ENCODE measurements at regions not wholly inside any gene's neighbourhood (a gene's known extent, or its start where the extent isn't known, plus 50 kb on each side); places are given as distances from the start of the nearest gene placed in this dataset.

DNA sequence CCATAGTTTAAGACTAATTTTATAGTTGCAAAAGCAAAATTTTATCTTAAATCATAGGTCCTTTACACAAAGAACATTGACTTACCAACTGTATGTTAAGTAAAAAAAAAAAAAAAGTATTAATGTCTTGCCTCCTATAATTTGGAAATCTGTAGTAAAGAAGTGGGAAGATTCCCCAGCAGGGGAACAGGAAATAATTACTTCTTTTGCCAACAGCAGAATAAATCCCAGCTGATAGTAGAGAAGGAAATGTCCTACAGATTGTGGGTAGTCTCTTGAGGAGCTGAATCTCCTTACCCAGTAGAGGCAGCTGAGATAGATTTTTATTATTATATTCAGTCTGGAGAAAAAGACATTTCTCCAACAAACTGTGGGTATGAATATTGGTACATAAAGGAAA, 193.7 kb downstream of the SLC6A15 start:
- TF ChIP-seq, protein P1, sequence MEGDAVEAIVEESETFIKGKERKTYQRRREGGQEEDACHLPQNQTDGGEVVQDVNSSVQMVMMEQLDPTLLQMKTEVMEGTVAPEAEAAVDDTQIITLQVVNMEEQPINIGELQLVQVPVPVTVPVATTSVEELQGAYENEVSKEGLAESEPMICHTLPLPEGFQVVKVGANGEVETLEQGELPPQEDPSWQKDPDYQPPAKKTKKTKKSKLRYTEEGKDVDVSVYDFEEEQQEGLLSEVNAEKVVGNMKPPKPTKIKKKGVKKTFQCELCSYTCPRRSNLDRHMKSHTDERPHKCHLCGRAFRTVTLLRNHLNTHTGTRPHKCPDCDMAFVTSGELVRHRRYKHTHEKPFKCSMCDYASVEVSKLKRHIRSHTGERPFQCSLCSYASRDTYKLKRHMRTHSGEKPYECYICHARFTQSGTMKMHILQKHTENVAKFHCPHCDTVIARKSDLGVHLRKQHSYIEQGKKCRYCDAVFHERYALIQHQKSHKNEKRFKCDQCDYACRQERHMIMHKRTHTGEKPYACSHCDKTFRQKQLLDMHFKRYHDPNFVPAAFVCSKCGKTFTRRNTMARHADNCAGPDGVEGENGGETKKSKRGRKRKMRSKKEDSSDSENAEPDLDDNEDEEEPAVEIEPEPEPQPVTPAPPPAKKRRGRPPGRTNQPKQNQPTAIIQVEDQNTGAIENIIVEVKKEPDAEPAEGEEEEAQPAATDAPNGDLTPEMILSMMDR (IDR thresholded peaks at IDR 0.05): no peak
- no peak for TF ChIP-seq POLR2A (IDR thresholded peaks at IDR 0.05)
- no peak for TF ChIP-seq EP300 (IDR thresholded peaks at IDR 0.05)

All from upper lobe of left lung (tissue), 4 donors.